GM12878 (cell line): ENCODE measurements at regions not wholly inside any gene's neighbourhood (a gene's known extent, or its start where the extent isn't known, plus 50 kb on each side); places are given as distances from the start of the nearest gene placed in this dataset.

Experiments
- CHD1 ChIP-seq: IDR thresholded peaks from 2 replicates; pipeline ENCODE4 v1.6.1; 2012; ENCODE audit warnings: low read depth, low read length, improper control_type of control experiment
- EGR1 ChIP-seq, 2 experiments: IDR thresholded peaks; 1 replicate in 1 of 2; 2 replicates in 1 of 2; pipeline ENCODE4 v1.6.1; 2011 to 2012; ENCODE audit warnings: low read depth in 2 of 2, low read length in 2 of 2, borderline replicate concordance in 1 of 2, mild to moderate bottlenecking in 1 of 2, moderate library complexity in 1 of 2
- EP300 ChIP-seq, 2 experiments: fragments of 150-350 bp in 1 of 2; IDR thresholded peaks; 2 replicates each; pipeline ENCODE4 v1.6.1; 2011 to 2012; ENCODE audit warnings: low read depth in 2 of 2, low read length in 2 of 2, borderline replicate concordance in 1 of 2, improper control_type of control experiment in 1 of 2, inconsistent platforms in 1 of 2; ENCODE audit not compliant: control insufficient read depth in 1 of 2
- TF ChIP-seq, protein P1 (sequence below): IDR thresholded peaks from 2 replicates; pipeline ENCODE4 v1.6.1; 2011; ENCODE audit warnings: mild to moderate bottlenecking, low read depth, low read length, moderate library complexity; ENCODE audit not compliant: insufficient replicate concordance
- TF ChIP-seq, protein P2 (sequence below), 3 experiments: IDR thresholded peaks in 2 of 3; conservative IDR thresholded peaks in 1 of 3; 2 replicates each; pipeline ENCODE4 v1.5.1; 2011; ENCODE audit warnings: low read depth in 3 of 3, low read length in 3 of 3, mild to moderate bottlenecking in 3 of 3, control low read depth in 2 of 3, moderate library complexity in 2 of 3, inconsistent platforms in 1 of 3, mixed read lengths in 1 of 3; ENCODE audit not compliant: control insufficient read depth in 2 of 3, insufficient read depth in 1 of 3; ENCODE audit errors: extremely low read depth in 1 of 3

DNA sequence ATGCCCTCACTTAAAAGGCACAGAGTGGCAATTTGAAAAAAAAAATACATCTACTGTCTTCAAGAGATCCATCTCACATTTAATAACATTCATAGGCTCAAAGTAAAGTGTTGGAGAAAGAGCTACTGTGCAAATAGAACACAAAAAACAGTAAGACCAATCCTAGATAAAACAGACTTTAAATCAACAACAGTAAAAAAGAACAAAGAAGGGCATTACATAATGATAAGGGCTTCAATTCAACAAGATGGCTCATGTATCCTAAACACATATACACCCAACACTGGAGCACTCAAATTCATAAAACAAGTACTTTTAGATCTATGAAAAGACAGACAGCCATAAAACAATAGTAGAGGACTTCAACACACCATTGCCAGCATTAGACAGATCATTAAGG is 93.6 kb upstream of the PCED1B start:
- TF ChIP-seq EGR1 (IDR thresholded peaks at IDR 0.05; ENCODE audit: borderline replicate concordance in 1 of 2, low read depth in 2 of 2, low read length in 2 of 2), result no peak
- TF ChIP-seq, protein P1, sequence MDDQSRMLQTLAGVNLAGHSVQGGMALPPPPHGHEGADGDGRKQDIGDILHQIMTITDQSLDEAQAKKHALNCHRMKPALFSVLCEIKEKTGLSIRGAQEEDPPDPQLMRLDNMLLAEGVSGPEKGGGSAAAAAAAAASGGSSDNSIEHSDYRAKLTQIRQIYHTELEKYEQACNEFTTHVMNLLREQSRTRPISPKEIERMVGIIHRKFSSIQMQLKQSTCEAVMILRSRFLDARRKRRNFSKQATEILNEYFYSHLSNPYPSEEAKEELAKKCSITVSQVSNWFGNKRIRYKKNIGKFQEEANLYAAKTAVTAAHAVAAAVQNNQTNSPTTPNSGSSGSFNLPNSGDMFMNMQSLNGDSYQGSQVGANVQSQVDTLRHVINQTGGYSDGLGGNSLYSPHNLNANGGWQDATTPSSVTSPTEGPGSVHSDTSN, result no peak
- no peak for TF ChIP-seq EP300 (IDR thresholded peaks at IDR 0.05; ENCODE audit: borderline replicate concordance in 1 of 2, control insufficient read depth in 1 of 2, low read depth in 2 of 2, low read length in 2 of 2)
- TF ChIP-seq, protein P2, sequence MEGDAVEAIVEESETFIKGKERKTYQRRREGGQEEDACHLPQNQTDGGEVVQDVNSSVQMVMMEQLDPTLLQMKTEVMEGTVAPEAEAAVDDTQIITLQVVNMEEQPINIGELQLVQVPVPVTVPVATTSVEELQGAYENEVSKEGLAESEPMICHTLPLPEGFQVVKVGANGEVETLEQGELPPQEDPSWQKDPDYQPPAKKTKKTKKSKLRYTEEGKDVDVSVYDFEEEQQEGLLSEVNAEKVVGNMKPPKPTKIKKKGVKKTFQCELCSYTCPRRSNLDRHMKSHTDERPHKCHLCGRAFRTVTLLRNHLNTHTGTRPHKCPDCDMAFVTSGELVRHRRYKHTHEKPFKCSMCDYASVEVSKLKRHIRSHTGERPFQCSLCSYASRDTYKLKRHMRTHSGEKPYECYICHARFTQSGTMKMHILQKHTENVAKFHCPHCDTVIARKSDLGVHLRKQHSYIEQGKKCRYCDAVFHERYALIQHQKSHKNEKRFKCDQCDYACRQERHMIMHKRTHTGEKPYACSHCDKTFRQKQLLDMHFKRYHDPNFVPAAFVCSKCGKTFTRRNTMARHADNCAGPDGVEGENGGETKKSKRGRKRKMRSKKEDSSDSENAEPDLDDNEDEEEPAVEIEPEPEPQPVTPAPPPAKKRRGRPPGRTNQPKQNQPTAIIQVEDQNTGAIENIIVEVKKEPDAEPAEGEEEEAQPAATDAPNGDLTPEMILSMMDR (IDR thresholded peaks at IDR 0.05 in 2 of 3, conservative IDR thresholded peaks at IDR 0.05 in 1 of 3; ENCODE audit: control insufficient read depth in 2 of 3, extremely low read depth in 1 of 3, insufficient read depth in 1 of 3, low read depth in 3 of 3, low read length in 3 of 3), result no peak
- no peak for TF ChIP-seq CHD1
